ENCODE measurements at regions not wholly inside any gene's neighbourhood (a gene's known extent, or its start where the extent isn't known, plus 50 kb on each side); places are given as distances from the start of the nearest gene placed in this dataset.
A peak's percentile ranks its signal among the peaks of the same experiment; 100 is the strongest.
"Not testable (repeated sequence)": the region's sequence is repeated elsewhere in the genome, so short reads cannot be mapped to it uniquely, and the experiment has no call there.

GRCh38 chr17:30731210-30732132 lies 93.0 kb downstream of the CRLF3 start:
- DNase-seq (peak; percentile 89), ATAC-seq (ENCODE audit: low read depth) (peak; percentile 96)
- POLR2A ChIA-PET, result interaction anchor here (0.6 to 0.9 kb wide), 6 partner anchors 13 to 100 kb away, joined by 3 to 10 read pairs (median 4); partner anchors contain the start of gene CRLF3
- Mint-ChIP-seq H3K4me3 (peak overlapping the region; percentile 98), H3K36me3 (peaks cover 12% of the 10 kb centered on the region), H3K4me1 (peaks cover 17% of the 10 kb centered on the region), H3K27ac (peak overlapping the region; percentile 96)
- H3K9me3 Mint-ChIP-seq, H3K27me3 Mint-ChIP-seq: not testable (repeated sequence)

GRCh38 chr17:30730837-30731209 lies 93.7 kb downstream of the CRLF3 start:
- not testable (repeated sequence) for H3K27me3 Mint-ChIP-seq; ATAC-seq (ENCODE audit: low read depth); H3K9me3 Mint-ChIP-seq
- peak overlapping the region; percentile 98 for H3K4me3 Mint-ChIP-seq
- peaks cover 17% of the 10 kb centered on the region for H3K4me1 Mint-ChIP-seq
- DNase-seq, result peak; percentile 34
- POLR2A ChIA-PET, result interaction anchor here (0.6 to 0.9 kb wide), 4 partner anchors 14 to 93 kb away, joined by 3 to 10 read pairs (median 4); partner anchors contain the start of gene CRLF3
- peak overlapping the region; percentile 96 for H3K27ac Mint-ChIP-seq
- H3K36me3 Mint-ChIP-seq, result peaks cover 11% of the 10 kb centered on the region

- not testable (repeated sequence) for H3K36me3 Mint-ChIP-seq; H3K9me3 Mint-ChIP-seq; ATAC-seq (ENCODE audit: low read depth); H3K27me3 Mint-ChIP-seq
- H3K4me1 Mint-ChIP-seq, result peaks cover 14% of the 10 kb centered on the region
- peak; percentile 29 for DNase-seq
- POLR2A ChIA-PET, result interaction anchor here (0.6 to 0.9 kb wide), 2 partner anchors 94 to 592 kb away, joined by 3 to 6 read pairs; partner anchors contain the start of gene CRLF3
- peak overlapping the region; percentile 96 for H3K27ac Mint-ChIP-seq
- peak overlapping the region; percentile 98 for H3K4me3 Mint-ChIP-seq
These were observed 94.2 kb downstream of the CRLF3 start for GRCh38 chr17:30730171-30730836.

DNA sequence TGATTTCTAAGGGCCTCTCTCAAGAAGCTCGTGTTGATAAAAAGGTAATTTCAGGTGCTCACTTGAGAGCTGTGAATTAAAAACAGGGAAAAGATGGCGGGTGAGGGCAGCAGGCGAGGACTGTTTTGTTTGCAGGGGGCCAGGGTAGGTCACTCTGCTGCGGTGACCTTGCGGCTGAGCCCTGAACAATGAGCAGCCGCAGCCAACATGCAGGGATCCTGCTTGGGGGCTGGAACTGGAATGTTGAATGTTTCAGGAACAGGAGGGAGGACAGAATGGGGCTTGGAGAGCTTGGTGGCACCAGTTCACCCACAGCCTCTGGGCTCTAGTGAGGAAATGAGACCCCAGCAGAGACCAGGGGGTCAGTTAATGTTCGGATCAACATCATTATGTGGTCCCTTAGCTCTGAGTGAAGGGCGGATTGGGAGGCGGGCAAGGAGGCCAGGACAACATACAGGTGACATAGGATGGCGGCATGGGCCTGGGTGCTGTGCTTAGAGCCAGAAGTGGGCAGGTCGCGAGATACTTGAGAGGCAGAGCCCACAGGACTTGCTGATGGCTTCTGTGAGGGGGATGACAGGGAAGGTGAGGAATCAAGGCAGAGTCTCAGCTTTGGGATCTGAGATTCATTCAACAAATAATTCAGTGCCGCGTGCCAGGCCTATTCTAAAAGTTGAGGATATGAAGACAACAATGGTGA lies 94.9 kb downstream of the CRLF3 start:
- Mint-ChIP-seq H3K4me1 (peaks cover 12% of the 10 kb centered on the region), H3K4me3 (peak overlapping the region; percentile 98), H3K27ac (peak overlapping the region; percentile 96)
- not testable (repeated sequence) for H3K9me3 Mint-ChIP-seq; H3K36me3 Mint-ChIP-seq; ATAC-seq (ENCODE audit: low read depth); H3K27me3 Mint-ChIP-seq
- peak; percentile 22 for DNase-seq
- POLR2A ChIA-PET, result interaction anchor here (0.6 kb wide), 1 partner anchor 592 kb away, joined by 6 read pairs; no protein-coding TSS in a partner anchor

- peak; percentile 24 for DNase-seq
- H3K4me3 Mint-ChIP-seq; H3K27ac Mint-ChIP-seq; H3K9me3 Mint-ChIP-seq; ATAC-seq (ENCODE audit: low read depth); H3K4me1 Mint-ChIP-seq; H3K36me3 Mint-ChIP-seq; POLR2A ChIA-PET; H3K27me3 Mint-ChIP-seq: not testable (repeated sequence)
These were observed 97.0 kb downstream of the CRLF3 start for GRCh38 chr17:30727517-30727916.

GRCh38 chr17:30726734-30727133 lies 97.8 kb downstream of the CRLF3 start:
- H3K27me3 Mint-ChIP-seq; ATAC-seq (ENCODE audit: low read depth); H3K9me3 Mint-ChIP-seq; POLR2A ChIA-PET; H3K4me3 Mint-ChIP-seq; H3K36me3 Mint-ChIP-seq; H3K4me1 Mint-ChIP-seq; H3K27ac Mint-ChIP-seq: not testable (repeated sequence)
- peak; percentile 9 for DNase-seq

DNA sequence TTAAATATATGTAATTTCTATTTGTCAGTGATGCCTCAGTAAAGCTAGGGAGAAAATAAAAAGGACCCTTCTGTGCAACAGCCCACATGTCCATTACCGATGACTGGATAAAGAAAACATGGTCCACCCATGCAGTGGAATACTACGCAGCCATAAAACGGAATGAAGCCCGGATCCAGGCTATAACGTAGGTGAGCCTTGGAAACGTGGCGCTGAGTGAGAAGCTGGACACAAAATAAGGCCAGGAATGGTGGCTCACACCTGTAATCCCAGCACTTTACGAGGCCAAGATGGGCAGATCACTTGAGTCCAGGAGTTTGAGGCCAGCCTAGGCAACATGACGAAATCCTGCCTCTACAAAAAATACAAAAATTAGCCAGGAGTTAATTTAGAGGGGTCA lies 98.2 kb downstream of the CRLF3 start:
- POLR2A ChIA-PET; H3K4me3 Mint-ChIP-seq; H3K27me3 Mint-ChIP-seq; ATAC-seq (ENCODE audit: low read depth); H3K27ac Mint-ChIP-seq; H3K4me1 Mint-ChIP-seq; H3K36me3 Mint-ChIP-seq; H3K9me3 Mint-ChIP-seq: not testable (repeated sequence)
- DNase-seq, result peak; percentile 9

DNA sequence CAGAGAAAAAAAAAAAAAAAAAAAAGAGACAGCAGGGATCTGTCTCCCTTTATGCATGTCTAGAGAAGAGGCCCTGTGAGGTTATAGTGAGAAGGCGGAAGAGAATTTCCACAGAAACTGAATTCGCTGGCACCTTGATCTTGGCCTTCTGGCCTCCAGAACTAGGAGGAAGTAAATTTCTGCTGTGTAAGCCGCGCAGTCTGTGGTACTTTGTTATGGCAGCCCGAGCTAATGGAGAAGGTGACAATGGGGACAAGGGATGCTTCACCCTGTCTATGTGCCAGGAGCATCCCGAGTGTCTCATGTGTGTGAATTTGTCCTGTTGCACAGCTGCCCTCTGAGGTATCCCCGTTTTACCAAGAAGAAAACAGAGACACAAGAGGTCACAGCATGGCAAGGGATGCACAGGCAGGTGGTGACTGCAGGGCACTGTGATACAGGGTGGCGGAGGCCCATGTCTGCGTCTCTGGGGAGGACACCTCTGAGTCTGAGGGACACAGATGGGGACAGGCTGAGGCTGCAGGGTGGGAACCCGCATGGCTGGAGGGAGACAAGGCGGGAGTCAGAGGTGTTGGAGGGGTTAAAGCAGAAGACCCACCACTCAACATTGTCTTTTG lies 100.3 kb downstream of the CRLF3 start:
- not testable (repeated sequence) for H3K4me3 Mint-ChIP-seq; H3K36me3 Mint-ChIP-seq; H3K4me1 Mint-ChIP-seq; H3K27ac Mint-ChIP-seq; ATAC-seq (ENCODE audit: low read depth); H3K9me3 Mint-ChIP-seq; H3K27me3 Mint-ChIP-seq
- DNase-seq, result peak; percentile 19
- POLR2A ChIA-PET, result interaction anchor here (0.5 kb wide), 1 partner anchor 14 kb away, joined by 3 read pairs; no protein-coding TSS in a partner anchor

GRCh38 chr17:30722114-30722780 lies 102.2 kb downstream of the CRLF3 start:
- peak; percentile 17 for DNase-seq
- POLR2A ChIA-PET; H3K4me1 Mint-ChIP-seq; H3K4me3 Mint-ChIP-seq; H3K9me3 Mint-ChIP-seq; H3K27me3 Mint-ChIP-seq; ATAC-seq (ENCODE audit: low read depth); H3K27ac Mint-ChIP-seq; H3K36me3 Mint-ChIP-seq: not testable (repeated sequence)

- not testable (repeated sequence) for ATAC-seq (ENCODE audit: low read depth); H3K36me3 Mint-ChIP-seq; H3K27me3 Mint-ChIP-seq; H3K27ac Mint-ChIP-seq; H3K9me3 Mint-ChIP-seq; H3K4me3 Mint-ChIP-seq; H3K4me1 Mint-ChIP-seq
- DNase-seq, result peak; percentile 15
- POLR2A ChIA-PET, result interaction anchor here (0.7 kb wide), 1 partner anchor 359 kb away, joined by 3 read pairs; no protein-coding TSS in a partner anchor
These were observed 103.5 kb downstream of the CRLF3 start for GRCh38 chr17:30720971-30721370.

- POLR2A ChIA-PET, result no interaction called here
- ATAC-seq (ENCODE audit: low read depth), result no peak
- H3K27me3 Mint-ChIP-seq, result no peaks in the 10 kb centered on the region
- no peaks in the 10 kb centered on the region for H3K36me3 Mint-ChIP-seq
- H3K9me3 Mint-ChIP-seq, result no peaks in the 10 kb centered on the region
- peak; percentile 16 for DNase-seq
- no peak overlapping the region for H3K27ac Mint-ChIP-seq
- H3K4me1 Mint-ChIP-seq, result peaks cover 7% of the 10 kb centered on the region
- H3K4me3 Mint-ChIP-seq, result no peak overlapping the region
These were observed 104.5 kb downstream of the CRLF3 start for GRCh38 chr17:30720013-30720471.

GRCh38 chr17:30719131-30719973 lies 105.1 kb downstream of the CRLF3 start:
- peak overlapping the region; percentile 61 for H3K4me3 Mint-ChIP-seq
- H3K36me3 Mint-ChIP-seq, H3K4me1 Mint-ChIP-seq, H3K27me3 Mint-ChIP-seq, POLR2A ChIA-PET, H3K9me3 Mint-ChIP-seq: not testable (repeated sequence)
- H3K27ac Mint-ChIP-seq, result peak overlapping the region; percentile 22
- DNase-seq (peak; percentile 83), ATAC-seq (ENCODE audit: low read depth) (peak; percentile 68)
